ENCODE measurements at regions not wholly inside any gene's neighbourhood (a gene's known extent, or its start where the extent isn't known, plus 50 kb on each side); places are given as distances from the start of the nearest gene placed in this dataset.
"Not testable (repeated sequence)": the region's sequence is repeated elsewhere in the genome, so short reads cannot be mapped to it uniquely, and the experiment has no call there.

DNA sequence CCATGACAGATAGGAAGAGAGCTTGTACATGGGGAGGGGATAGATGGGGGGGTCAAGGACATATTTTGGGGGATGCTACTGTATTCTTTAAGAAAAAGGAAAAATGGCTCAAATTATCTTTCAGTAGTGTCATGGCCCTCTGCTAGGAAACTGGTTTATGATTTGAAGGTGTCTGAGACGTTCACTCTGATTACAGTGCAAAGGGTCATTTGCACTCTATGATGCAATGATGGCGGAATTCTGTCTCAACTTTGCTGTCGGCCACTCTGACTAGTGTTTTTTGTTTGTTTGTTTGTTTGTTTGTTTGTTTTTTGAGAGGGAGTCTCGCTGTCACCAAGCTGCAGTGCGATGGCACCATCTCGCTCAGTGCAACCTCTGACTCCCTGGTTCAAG lies 180.0 kb downstream of the SOX4 start:
- ATAC-seq: no peak

DNA sequence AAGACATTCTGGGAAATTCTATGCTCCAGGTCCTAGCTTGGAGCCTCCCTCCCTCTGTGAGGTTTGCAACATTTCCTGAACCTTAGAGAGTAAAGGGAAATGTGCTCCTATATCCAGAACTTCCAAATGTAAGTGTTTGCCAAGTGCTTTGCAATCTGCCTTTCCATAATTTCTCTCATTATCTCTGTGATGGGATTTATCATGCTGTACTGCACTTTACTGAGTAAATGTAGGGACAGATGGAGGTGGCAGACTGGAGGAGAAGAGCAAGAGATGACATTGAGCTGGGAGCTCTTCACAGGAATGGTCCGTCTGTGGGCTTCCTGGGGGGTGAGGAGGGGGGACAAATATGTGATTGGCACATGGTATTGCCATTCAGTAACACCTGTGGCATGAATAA lies 184.3 kb downstream of the SOX4 start:
- no peak for ATAC-seq

DNA sequence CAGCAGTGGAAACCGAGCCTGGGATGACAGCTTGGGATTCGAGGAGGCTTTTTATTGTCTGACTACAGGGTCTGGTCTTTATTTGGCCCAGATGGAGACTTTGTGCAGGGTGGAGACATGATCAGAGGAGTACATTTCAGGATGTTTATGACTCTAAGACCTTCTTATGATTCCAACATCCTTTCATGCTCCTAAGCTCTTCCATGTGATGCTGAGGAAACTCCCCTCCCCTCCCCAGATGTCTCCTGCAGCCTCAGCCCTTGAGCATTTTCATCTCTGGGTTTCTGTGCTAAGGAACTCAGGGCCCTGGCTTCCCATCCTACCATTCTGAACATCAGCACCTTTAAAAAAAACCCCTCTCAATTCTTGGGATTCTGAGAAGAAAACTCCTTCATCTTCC lies 186.6 kb downstream of the SOX4 start:
- ATAC-seq: no peak

DNA sequence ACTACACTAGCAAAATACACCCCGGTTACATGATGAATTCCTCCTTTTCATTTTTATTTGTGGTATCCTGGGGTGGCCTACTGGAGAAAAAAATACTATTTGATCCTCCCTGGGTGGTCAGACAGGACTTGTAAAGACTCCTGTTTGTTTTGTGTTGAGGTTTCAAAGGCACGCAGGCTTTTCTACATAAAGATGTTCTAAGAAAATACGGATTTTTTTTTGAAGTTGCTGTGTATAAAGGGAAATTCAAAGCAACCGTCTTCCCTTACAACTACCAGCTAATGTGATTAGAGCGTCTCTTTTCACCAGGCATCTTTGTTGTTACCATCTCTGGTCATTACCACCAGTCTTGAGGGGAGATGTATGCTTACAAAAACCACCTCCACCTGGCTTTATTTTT lies 187.1 kb downstream of the SOX4 start:
- ATAC-seq: no peak

DNA sequence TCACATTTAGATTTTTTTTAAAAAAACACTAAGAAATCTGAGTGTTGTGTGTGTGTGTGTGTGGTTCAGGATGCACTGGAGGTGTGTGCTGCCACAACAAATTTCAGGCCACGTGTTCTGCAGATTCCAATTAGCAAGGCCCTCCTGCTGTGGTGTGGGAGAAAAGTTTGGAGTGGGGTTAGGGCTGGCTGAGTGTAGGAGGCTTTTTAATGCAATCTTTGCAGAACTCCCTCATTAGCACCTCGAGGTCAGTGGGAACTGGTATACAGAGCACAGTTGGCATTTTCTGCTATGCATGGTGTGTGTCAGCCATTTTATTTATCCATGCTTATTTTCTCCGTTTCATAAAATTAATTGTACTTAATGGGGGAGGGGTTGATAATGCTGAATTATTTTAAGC lies 187.6 kb downstream of the SOX4 start:
- ATAC-seq: no peak

DNA sequence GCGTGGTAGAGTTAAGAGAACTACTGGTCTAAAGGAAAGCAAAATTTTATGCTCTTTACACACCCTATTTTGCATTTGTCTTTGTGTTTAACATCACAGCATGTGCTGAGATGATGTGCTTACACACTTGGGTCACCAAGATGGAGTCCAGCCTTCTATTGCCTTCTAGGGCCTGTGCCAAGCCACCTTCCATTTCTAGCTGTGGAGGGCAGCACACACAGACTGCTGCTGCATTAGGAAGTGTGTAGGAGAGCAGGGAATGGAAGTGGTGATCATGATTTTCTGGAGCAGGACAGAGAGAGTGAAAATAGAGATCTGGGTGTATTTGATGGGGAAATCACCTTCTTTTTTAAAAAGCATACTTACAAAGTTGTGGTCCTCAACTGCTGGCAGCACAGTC lies 191.6 kb downstream of the SOX4 start:
- ATAC-seq: no peak

DNA sequence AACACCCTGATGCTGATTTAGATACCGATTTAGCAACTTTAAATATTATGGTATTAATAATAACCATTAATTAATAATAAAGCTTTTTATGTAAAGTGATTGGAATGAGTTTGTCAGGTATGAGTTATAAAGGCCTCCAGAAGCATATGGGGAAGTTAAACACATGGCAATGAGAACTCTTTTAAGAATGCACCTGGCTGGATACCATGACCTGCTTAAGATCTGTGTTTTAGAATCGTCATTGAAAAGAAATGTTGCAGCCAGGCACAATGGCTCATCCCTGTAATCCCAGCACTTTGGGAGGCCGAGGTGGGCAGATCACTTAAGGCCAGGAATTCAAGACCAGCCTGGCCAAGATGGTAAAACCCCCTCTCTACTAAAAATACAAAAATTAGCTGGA lies 197.5 kb downstream of the SOX4 start:
- no peak for ATAC-seq

DNA sequence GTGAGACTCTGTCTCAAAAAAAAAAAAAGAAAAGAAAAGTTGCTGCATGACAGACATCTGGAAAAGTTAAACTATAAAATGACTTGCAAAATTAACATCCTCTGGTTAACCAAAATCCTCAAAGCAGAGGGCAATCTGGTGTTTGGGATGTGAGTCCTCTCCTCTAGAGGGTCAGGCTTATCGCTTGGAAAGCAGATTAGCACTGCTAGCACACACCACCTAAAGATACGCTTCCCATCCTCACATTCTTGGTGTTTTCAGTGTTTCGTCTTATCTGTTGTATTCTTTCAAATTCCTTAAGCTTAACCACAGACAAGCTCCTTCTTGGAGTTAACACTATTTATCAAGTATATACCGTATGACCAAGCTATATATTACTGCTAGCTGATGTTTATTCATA lies 198.0 kb downstream of the SOX4 start:
- no peak for ATAC-seq

DNA sequence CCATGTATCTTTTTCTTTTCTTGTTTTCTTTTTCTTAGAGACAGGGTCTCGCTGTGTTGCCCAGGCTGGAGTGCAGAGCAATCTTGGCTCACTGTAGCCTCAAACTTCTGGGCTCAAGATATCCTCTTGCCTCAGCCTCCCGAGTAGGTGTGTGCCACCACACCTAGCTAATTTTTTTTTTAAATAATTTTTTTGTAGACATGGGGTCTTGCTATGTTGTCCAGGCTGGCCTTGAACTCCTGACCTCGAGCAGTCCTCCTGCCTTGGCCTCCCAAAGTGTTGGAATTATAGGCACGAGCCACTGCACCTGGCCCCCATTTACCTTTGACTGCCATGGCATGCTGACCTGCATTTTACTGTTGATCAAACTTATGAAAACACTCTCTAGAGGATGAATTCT lies 198.6 kb downstream of the SOX4 start:
- ATAC-seq: no peak

DNA sequence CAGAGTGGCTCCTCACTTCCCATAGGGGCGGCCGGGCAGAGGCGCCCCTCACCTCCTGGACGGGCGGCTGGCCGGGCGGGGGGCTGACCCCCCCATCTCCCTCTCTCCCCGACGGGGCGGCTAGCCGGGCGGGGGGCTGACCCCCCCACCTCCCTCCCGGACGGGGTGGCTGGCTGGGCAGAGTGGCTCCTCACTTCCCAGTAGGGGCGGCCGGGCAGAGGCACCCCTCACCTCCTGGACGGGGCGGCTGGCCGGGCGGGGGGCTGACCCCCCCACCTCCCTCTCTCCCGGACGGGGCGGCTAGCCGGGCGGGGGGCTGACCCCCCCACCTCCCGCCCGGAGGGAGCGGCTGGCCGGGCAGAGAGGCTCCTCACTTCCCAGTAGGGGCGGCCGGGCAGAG lies 203.4 kb downstream of the SOX4 start:
- not testable (repeated sequence) for ATAC-seq

DNA sequence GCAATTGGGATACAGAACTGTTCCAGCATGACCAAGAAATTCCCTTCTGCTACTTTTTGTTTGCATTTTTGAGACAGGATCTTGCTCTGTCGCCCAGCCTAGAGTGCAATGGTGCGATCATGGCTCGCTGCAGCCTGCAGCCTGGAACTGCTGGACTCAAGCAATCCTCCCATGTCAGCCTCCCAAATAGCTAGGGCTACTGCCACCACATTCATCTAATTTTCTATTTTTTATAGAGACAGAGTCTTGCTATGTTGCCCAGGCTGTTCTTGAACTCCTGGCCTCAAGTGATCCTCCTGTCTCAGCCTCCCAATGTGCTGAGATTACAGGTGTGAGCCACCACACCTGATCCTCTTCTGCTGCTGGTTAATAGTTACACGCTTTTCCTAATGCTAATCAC lies 204.9 kb downstream of the SOX4 start:
- ATAC-seq: no peak

DNA sequence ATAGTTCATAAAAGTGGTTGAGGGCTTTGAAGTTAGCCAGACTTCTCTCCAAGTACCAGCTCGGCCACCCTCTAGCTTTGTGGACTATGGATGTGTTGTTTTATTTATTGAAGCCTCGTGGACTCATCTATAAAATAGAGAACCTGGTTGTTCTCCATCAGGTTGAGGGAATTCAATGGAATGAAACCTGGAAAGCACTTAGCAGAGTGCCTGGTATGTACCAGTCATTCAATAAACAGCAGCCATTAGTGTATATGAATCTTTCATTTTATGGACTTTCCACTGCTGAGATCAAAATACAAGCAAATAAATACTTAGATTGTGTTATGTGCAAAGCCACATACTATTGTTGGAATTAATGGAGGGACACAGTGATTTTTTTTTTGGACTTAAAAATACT lies 206.8 kb downstream of the SOX4 start:
- ATAC-seq: no peak

DNA sequence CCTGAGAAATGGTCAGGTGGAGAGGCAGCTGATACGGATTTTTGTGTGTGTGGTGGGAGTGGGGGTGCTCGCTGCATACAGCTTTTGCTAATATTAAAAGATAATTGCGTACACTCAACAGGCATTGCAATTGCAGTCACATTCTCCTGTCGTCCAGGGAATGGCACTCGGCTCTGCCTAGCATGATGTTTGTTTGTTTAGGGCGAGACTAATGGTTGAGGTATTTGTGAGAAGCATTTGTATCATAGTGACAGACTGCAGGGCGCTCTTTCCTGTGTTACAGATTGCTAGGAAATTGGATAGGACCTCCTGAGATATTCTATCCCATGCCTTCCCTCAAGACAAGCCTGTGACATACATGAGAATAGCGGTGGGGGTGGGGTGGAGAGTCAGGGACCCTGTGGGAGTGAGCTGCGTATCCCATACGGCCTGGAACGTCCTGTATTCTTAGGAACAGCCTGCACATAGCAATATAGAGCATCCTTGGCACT lies 207.4 kb downstream of the SOX4 start:
- no peak for ATAC-seq

DNA sequence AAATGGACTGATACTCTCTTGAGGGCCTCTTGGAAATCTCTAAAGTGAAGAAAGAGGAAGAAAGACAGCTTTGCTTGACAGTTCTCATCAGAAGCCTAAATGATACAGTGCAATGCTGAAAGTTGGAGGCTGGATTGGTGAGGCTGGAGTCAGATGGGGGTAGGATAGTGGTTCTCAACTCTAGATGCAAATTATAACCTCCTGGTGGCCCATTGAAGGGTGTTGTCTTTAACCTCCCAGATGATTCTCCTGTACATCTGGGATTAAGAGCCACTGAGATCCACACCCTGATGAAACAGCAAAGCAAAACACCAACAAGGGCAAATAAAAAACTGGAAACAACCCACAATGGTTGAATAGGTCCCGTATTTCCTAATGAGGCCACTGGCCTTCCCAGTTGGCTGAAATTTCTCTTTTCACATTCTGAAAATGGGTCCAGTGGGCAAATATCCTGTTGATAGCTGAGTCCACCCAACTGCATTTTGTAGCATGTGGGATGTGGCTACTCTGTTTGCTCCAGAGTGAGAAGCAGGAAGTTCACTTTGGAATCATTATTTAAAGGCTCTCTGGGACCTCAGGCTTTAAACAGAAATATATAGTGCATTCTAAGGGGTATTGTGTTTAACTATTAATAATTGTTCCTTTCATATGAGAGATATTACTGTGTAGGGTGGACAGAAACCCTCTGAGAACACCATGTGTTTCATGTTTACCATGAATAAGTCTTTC lies 208.1 kb downstream of the SOX4 start:
- ATAC-seq: no peak

DNA sequence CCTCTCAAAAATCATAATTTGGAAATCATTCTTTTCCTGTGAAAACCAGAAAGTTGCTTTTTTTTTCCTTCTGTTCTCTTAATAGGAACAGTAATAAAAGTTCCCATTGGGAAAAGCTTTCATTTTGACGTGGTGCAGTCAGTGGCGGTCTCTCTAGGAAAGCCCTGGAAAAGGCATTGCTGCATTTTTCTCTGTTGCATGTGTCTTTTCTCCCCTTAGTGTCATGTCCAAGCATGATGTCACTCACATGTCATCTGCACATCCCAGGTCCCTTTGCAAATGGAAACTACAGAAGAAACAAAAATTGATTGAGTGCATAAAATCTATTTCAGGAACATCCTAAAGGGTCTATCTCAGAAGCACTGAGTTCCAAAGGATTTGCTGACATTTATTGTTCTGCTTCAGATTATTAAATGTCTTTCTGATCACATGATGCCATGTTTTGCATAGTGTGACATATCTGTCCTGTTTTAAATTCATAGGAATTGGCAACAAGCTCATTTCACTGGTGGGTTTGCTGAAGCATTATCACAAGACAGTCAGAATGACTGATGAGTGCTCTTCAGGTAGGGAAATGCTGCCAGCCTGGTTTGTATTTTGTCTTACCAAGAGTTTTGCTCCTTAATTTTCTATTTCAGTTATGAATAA lies 208.7 kb downstream of the SOX4 start:
- no peak for ATAC-seq

DNA sequence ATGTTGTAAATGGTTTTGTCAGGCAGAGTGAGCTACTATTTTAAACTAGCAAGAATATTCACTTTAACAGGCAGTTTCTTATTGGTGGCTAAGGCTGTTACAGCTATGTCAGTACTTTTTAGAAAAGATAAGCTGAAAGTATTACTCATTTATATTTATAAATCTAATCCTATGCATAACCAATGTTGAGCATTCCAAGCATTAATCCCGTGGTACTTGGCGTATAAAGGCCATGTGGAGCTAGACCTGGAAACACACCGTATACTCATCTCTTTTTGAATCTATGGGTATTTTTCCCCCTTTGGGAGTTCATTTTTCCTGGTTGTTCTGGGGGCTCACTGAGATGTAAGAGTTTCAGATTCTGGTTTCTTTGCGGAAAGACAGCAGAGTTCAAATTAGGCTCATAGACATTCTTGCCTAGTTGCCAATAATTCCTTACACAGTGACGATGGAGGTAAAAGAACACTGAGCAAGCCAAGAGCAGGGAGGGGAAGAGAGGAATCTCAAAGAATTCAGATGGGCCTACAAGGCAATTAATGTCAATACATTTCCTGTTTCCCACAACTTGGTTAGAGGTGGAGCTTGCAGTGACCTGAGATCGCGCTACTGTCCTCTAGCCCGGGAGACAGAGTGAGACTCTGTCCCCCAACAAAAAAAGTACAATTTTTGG lies 211.5 kb downstream of the SOX4 start:
- ATAC-seq: no peak

DNA sequence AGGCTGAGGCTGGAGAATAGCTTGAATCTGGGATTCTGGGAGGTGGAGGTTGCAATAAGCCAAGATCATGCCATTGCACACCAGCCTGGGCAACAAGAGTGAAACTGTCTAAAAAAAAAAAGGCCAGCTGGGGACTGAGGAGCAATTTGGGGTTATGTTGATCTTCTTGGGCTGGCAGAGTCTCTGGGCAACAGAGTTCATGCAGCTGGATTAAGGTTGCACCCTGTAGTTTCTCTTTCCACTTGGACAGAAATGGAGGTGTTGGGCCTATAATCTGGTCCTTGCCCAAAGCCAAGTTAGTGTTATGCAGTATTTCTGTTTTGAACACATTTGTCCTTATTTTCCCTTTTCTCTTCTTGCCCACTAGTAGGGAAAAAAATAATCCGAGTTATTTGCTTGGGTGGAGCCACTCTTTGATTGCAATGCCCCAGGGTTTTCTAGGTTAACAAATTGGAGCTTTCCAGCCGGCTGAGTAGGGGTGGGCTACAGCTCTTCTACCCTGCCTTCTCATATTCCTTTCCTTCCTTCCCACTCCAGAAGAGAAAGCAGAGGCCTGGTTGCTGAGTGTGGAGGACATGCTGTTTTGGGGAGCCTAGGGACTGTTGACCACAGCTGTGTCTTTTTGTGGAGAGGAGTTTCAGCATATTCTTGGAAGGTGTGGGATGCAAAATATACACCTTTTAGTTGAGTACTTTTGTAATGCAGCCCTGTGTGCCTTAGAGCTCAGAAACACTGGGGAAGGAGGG lies 213.9 kb downstream of the SOX4 start:
- ATAC-seq: no peak

DNA sequence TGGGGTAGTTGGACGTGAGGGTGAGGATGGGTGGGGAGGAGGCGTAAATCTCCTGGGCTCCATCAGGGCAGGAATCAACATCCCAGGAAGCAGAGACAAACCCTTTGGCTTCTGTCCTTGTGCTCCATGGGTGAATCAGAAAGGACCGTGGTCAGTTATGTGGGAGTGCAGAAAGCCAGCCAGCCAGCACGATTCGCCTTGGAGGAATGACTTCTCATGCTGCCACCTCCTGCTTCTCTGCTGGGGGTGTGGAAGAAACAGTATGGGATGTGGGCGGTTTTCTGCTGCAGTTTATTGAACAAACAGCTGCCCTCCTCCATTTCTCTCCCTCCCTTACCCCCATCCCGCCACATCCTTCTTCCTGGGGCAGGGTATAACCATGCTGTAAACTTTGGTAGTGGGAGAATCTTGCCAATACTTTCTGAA lies 214.5 kb downstream of the SOX4 start:
- no peak for ATAC-seq

DNA sequence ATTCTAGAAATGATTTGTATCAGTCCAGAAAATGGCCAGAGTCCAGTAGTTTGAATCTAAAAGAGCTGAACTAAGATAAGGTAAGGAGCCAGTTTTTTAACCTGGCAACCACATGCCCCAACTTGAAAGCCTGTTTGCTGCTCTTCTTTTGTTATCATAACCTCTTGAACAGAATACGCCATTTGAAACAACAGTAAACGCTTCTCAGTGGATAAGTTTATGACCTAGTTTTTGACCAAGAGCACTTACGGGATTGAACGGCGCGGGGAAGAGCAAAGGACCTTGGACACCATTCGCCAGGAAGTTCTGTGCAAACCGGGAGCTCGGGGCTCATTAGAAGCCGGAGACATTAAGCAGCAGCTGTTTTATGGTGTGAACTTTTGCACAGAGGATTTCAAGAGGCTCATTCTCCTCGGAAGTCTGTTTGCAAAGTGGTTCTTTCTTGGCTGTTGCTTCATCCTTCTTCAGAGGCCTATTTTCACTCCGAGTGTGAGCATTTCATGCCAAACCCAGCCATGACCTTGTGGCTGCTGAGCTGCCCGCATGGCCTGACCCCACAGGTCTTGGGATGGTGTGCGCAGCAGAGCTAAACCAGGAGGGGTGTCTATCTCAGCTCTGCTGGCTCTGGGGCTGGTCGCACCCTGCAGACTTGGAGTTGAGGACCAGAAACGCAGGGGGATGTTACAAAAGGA lies 215.1 kb downstream of the SOX4 start:
- no peak for ATAC-seq

DNA sequence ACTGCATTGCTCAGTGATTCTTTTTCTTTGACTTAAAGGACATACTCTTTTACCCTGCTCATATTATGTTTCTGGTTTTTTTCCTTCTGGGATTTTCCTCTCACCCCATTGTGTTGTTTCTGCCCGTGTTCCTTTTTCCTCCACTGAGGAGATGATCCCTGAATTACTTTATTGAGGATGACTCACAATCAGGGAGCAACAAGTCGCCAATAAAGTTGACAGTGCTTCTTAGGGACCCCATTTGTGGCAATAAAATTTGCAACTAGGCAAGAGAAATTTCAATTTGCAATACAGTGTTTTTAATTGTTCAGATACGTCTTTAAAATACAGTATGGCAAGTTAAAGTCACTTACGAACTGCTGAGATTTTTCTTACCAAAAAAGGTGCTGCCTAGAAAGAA lies 217.9 kb downstream of the SOX4 start:
- ATAC-seq: no peak

DNA sequence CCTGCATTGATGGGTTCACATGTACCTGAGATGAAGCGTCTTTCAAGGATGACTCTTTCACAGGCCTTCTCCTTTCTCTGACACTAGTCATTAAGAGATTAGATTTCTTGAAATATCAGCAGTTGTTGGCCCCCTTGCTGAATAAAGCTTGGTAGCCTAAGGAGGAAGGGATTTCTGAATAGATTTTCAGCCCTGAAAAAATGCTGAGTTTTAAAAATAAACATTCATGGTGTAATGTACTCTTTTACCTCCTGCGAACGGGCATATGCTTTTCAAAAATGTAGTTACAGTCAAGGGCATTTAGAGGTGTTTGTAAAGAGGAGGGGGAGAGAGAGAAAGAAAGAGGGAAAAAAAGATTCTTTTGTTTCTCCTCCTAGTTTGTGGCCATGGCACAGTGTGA lies 222.7 kb downstream of the SOX4 start:
- ATAC-seq: no peak

DNA sequence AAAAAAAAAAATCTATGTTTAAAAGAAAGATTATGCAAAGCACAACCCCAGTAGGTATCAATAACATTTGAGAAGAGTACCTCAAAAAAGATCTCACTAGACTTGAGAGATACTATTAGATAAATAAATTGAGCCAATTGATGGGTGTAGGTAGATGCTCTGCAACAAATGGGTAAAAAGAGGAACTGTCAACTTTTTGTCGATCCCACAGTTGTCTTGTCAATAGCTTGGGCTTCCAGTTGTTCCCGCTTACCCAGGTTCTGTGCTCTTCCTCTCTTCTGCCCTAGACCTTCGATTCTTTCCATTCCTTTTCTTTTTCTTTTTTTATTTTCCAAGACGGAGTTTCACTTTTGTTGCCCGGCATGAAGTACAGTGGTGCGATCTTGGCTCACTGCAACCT lies 226.9 kb downstream of the SOX4 start:
- ATAC-seq: no peak

DNA sequence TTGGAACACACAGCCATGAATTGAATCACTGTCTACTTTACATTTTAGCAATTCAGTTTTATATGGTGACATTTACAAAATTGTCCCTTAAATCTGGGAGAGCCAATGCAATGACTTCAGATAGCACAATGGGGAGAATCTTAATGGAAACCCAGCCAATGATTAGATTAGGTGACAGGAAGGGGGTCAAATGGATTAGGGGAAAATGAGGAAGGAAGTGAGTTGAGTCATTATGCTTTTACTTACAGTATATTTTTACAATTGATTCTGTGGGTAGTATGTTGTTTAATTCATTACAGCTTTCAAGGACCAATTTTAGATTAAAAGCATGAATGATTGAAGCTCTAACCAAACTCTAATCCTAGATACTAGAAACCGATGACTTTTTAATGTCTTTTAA lies 229.8 kb downstream of the SOX4 start:
- ATAC-seq: no peak

Data from esophagus mucosa (tissue), 1 donor.